ENCODE measurements at regions not wholly inside any gene's neighbourhood (a gene's known extent, or its start where the extent isn't known, plus 50 kb on each side); places are given as distances from the start of the nearest gene placed in this dataset.

DNA sequence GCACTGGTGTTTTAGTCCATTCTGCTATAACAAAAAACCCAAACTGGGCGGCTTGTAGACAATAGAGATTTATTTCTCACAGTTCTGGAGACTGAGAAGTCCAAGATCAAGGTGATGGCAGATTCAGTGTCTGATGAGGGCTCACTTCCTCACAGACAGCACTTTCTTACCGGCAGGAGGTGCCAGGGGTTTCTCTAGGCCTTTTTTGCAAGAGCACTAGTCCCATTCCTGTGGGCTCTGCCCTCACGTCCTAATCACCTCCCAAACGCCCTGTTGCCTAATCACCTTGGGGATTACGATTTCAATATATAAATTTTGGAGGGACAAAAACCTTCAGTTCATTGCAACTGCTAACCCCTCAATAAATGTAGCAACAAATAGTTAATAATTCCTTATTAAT is 140.0 kb upstream of the SGK1 start:
- intact Hi-C loops (cut with DNase I): no loop called here
- no peak for DNase-seq

DNA sequence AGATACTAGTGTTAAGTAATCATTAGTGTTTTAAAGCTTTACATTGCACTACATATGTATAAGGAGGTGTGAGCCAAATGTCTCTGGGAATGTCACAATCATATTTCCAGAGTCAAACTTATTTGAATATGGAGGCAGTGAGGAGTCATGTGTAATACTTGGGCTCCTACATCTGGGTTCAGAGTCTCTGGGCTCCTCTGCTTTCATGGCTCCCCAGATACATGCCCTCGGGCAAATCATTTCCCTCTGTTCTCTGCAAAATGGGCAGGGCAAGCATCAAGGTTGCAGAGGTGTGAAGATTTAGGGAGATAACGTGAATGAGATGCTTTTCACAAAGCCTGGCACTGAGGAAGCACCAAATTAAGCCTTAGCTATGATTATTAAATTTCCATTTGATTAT is 138.3 kb upstream of the SGK1 start:
- TF ChIP-seq, protein P1, sequence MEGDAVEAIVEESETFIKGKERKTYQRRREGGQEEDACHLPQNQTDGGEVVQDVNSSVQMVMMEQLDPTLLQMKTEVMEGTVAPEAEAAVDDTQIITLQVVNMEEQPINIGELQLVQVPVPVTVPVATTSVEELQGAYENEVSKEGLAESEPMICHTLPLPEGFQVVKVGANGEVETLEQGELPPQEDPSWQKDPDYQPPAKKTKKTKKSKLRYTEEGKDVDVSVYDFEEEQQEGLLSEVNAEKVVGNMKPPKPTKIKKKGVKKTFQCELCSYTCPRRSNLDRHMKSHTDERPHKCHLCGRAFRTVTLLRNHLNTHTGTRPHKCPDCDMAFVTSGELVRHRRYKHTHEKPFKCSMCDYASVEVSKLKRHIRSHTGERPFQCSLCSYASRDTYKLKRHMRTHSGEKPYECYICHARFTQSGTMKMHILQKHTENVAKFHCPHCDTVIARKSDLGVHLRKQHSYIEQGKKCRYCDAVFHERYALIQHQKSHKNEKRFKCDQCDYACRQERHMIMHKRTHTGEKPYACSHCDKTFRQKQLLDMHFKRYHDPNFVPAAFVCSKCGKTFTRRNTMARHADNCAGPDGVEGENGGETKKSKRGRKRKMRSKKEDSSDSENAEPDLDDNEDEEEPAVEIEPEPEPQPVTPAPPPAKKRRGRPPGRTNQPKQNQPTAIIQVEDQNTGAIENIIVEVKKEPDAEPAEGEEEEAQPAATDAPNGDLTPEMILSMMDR (IDR thresholded peaks at IDR 0.05): no peak
- no peak for TF ChIP-seq POLR2A (IDR thresholded peaks at IDR 0.05)
- 52 to 66% methylated on average over 2 of the region's 2 CpGs for WGBS, 2 donors
- Histone ChIP-seq H3K36me3 (no peaks in the 10 kb centered on the region), H3K27me3 (no peaks in the 10 kb centered on the region), H3K4me1 (peaks cover 3 to 48% (median 7%) of the 10 kb centered on the region in 3 donors), H3K9me3 (no peaks in the 10 kb centered on the region), H3K4me3 (no peak overlapping the region), H3K27ac (no peak overlapping the region)
- intact Hi-C loops (cut with DNase I): no loop called here
- no peak for DNase-seq

More for the DNA sequence above, 140.0 kb upstream of the SGK1 start:
- no peaks in the 10 kb centered on the region for H3K27me3 ChIP-seq
- no peak overlapping the region for H3K27ac ChIP-seq
- WGBS, 2 donors: 86 to 87% methylated on average over 5 of the region's 5 CpGs
- H3K9me3 ChIP-seq: no peaks in the 10 kb centered on the region
- peaks cover 0 to 35% (median 7%) of the 10 kb centered on the region in 3 donors for H3K4me1 ChIP-seq
- no peak for TF ChIP-seq POLR2A (IDR thresholded peaks at IDR 0.05)
- TF ChIP-seq, protein P1 (IDR thresholded peaks at IDR 0.05): no peak
- no peaks in the 10 kb centered on the region for H3K36me3 ChIP-seq
- no peak overlapping the region for H3K4me3 ChIP-seq

DNA sequence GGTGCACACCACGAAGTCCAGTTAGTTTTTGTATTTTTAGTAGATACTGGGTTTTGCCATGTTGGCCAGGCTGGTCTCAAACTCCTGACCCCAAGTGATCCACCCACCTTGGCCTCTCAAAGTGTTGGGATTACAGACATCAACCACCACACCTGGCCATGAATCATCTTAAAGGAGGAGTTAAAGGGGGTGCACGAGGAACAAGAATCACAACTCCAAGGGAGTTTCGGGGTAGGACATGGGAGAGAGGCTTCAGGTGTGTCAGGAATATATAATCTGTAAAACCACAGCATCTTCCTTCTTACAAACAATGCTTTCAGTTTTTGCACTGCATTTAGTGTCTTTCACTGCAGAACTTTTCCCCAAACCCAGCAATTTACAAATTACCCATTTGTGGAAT is 137.4 kb upstream of the SGK1 start:
- WGBS, 2 donors: 56 to 72% methylated on average over 3 of the region's 3 CpGs
- intact Hi-C loops (cut with DNase I): no loop called here
- no peaks in the 10 kb centered on the region for H3K36me3 ChIP-seq
- H3K27ac ChIP-seq: peak overlapping the region in 3 of 4 donors; percentile 33 to 68 (median 40)
- H3K27me3 ChIP-seq: no peaks in the 10 kb centered on the region
- no peak for DNase-seq
- no peak overlapping the region for H3K4me3 ChIP-seq
- H3K9me3 ChIP-seq: no peaks in the 10 kb centered on the region
- H3K4me1 ChIP-seq: peaks cover 3 to 57% (median 7%) of the 10 kb centered on the region in 3 donors
- TF ChIP-seq, protein P1 (IDR thresholded peaks at IDR 0.05): no peak
- no peak for TF ChIP-seq POLR2A (IDR thresholded peaks at IDR 0.05)

DNA sequence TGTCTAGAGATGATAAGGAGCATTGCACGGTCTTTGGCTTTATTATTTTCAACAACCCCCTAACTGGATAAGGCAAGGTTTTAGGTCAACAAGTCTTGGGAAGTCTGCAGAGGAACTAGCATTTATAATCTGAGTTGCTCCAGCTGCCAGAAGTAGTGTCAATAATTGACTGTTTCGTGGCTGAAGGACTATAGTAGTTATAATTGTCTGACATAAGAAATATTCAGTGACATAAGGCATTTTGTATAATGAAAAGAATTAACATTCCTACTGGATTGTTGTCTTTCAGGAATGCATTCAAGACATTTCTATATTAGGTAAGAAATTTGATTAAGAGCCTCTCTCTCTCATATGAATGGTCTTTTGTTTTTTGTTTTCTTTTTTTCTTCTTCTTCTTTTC is 136.9 kb upstream of the SGK1 start:
- Histone ChIP-seq H3K4me3 (no peak overlapping the region), H3K36me3 (no peaks in the 10 kb centered on the region), H3K27ac (peak overlapping the region in 3 of 4 donors; percentile 33 to 68 (median 40)), H3K27me3 (no peaks in the 10 kb centered on the region), H3K9me3 (no peaks in the 10 kb centered on the region), H3K4me1 (peaks cover 6 to 62% (median 7%) of the 10 kb centered on the region in 3 donors)
- intact Hi-C loops (cut with DNase I): no loop called here
- no peak for DNase-seq
- TF ChIP-seq, protein P1 (IDR thresholded peaks at IDR 0.05): no peak
- TF ChIP-seq POLR2A (IDR thresholded peaks at IDR 0.05): no peak
- WGBS, 2 donors: 76 to 93% methylated on average over 2 of the region's 2 CpGs

DNA sequence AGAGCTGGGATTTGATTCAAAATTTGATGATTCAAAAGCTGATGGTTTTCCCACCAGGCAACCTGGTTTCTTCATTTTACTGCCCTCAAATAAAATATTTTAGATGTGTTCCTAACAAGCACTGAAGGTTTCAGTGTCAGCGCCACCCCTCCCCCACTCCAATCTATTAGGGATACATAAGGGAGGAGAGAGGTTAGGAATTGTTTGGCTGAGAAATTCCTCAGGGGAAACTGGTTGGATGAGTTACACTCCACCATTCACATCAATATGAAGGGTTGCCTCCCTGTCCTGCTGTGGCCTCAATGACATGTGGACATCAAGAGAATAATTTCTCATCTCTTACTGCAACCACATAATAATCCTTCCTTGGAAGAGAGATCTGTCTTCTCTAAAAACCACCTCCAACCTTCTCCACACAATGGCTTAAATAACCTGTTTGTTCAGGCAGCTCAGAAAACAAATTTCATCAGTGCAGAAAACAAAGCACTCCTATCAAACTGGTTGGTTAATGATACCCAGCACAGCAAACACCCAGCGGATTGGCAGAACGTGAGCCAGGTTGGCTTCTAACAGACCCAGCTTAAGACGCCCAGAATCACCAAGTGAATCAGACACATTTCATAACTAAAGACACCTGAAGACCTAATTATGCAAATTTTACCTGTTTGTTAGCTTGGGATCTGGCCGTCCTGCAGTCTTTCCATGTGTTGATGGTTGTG is 136.0 kb upstream of the SGK1 start:
- intact Hi-C loops (cut with DNase I): no loop called here
- H3K36me3 ChIP-seq: no peaks in the 10 kb centered on the region
- peaks cover 7 to 63% (median 8%) of the 10 kb centered on the region in 3 donors for H3K4me1 ChIP-seq
- TF ChIP-seq, protein P1 (IDR thresholded peaks at IDR 0.05): no peak
- no peak for TF ChIP-seq POLR2A (IDR thresholded peaks at IDR 0.05)
- peak overlapping the region in 3 of 4 donors; percentile 41 to 79 (median 73) for H3K27ac ChIP-seq
- no peak for DNase-seq
- no peaks in the 10 kb centered on the region for H3K27me3 ChIP-seq
- no peaks in the 10 kb centered on the region for H3K9me3 ChIP-seq
- H3K4me3 ChIP-seq: no peak overlapping the region
- WGBS, 2 donors: 50 to 55% methylated on average over 5 of the region's 5 CpGs
